Fibroblast of upper back skin (primary cell): ENCODE measurements at regions not wholly inside any gene's neighbourhood (a gene's known extent, or its start where the extent isn't known, plus 50 kb on each side); places are given as distances from the start of the nearest gene placed in this dataset.

ENCODE experiments used
- DNase-seq: peaks from one replicate; pipeline ENCODE4 v3.0.0-alpha.2; 2013

DNA sequence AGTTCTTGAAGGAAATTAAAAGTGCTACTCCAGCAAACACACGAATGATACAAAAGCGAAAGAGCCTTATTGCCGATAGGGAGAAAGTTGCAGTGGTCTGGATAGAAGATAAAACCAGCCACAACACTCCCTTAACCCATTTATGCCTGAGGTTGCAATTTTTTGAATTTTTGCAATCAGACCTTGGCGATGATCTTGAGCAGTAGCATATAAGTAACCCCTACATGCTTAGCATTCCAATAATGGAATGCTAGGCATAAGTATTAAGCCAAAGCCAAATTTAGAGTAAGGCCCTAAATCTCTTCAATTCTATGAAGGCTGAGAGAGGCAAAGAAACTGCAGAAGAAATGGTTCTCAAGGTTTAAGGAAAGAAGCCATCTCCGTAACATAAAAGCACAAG, 153.5 kb downstream of the SLC28A3 start:
- peak; percentile 66 for DNase-seq

DNA sequence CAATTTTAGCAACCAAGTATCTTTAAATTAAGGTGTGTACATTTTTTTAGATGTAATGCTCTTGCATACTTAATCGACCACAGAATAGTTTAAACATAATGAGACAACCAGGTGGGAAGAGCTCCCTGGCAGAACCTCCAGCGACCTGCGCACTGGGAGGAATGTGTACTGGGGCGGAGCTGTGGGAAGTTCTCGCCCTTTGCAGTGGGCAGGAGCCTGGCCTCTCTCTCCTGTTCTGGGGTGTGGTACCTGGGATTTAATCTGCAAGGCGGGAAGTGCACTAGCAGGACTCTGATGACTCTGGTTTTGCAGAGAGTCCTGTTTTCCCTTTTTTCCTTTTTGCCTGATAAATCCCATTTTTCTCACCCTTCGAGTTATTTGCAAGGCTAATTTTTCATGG, 150.7 kb downstream of the SLC28A3 start:
- no peak for DNase-seq

DNA sequence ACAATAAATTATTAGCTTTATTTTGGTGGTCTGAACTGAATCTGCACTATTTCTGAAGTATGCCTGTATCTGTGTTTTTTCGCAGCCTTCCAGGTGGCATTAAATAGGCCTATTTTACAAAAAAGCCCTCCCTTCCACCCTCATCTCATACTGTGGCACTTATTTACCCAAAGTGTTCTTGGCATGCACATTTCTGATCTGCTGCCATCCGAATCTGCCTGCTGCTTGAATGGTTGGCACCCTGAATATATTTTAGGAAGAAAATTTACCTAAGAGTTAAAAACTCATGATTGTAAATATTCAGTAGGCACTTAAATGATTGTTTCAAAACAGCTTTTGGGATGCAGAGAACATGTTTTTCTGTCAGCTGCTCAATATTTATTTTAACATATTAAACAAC, 150.1 kb downstream of the SLC28A3 start:
- no peak for DNase-seq

- DNase-seq, result no peak
Observed at GRCh38 chr9:84206801-84207370, 133.7 kb downstream of the SLC28A3 start.

DNA sequence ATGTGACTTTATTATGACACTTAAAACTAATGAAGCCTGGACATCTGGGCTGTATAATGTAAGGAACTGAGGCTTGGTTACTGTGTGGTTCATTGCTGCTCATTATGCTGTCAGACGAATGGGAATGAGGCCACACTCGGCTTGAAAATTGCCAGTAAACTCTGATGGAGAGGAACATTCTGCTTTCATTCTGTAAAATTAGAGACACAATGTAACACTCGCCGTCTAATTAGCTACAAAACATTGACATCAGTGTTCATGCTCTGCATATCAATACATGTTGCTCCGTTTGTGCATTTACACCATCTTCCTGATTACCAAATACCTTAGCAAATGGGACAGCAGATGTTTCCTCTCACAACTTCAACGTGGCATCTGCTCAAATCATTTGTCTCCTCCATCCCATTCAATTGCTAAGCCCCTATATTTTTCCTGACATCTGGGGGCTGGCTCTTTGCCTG, 133.0 kb downstream of the SLC28A3 start:
- peak; percentile 8 for DNase-seq

DNA sequence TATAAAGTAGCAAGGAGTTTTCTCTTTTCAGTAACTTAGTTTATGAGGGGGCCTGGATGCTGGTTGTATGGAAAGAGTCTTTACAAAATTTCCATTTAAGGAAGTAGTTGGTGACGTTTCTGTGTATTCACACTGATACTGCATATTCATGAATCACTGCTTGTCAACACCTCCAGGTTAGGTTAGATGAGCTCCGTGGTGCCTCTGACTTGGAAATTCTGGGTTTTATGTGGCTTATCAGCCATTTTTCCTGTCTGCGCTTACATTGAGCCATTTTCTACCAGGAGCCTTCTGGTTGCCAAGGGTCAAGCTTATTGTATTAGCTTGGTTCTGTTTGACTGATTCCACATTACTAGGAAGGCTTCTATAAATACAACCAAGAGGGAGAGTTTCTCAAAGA, 128.3 kb downstream of the SLC28A3 start:
- peak; percentile 32 for DNase-seq

GRCh38 chr9:84212982-84213381, 127.6 kb downstream of the SLC28A3 start:
- DNase-seq, result no peak

DNA sequence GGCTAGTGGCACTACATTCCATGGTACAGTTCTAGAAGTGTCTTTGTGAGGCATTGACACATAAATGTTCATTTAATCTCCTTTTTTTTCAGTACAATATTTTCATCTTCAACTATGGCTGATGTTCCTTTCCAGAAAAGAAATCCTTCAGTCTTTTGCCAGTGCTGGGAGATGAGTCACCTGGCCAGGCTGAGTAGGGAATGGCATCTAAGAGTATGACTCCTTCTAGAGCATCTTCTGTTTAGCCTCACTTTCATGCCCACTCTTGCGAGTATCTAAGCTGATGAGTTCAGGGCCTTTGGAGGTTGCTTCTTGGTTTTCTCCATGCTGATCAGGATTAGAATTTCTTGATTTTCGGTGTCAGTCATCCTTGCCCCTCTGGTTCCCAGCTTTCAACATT, 124.4 kb downstream of the SLC28A3 start:
- no peak for DNase-seq

GRCh38 chr9:84218322-84218721, 122.2 kb downstream of the SLC28A3 start:
- no peak for DNase-seq

- no peak for DNase-seq
Observed at GRCh38 chr9:84224246-84224645, 116.3 kb downstream of the SLC28A3 start.
